Hepatocyte (in vitro differentiated cells): ENCODE measurements at regions not wholly inside any gene's neighbourhood (a gene's known extent, or its start where the extent isn't known, plus 50 kb on each side); places are given as distances from the start of the nearest gene placed in this dataset.

Experiments
- CTCF ChIP-seq: fragments of 200-600 bp; sonication (generic); IDR thresholded peaks from 2 replicates; pipeline ENCODE4 v1.5.1; 2016; ENCODE audit warnings: antibody characterized with exemption, mild to moderate bottlenecking; ENCODE audit not compliant: poor library complexity
- EZH2 ChIP-seq: fragments of 200-600 bp; sonication (generic); IDR thresholded peaks from 2 replicates; pipeline ENCODE4 v1.6.1; 2016; ENCODE audit warnings: antibody characterized with exemption, mild to moderate bottlenecking, borderline replicate concordance
- EZH2phosphoT487 ChIP-seq: fragments of 200-600 bp; sonication (generic); IDR thresholded peaks from one replicate; pipeline ENCODE4 v1.6.1; 2018; ENCODE audit warnings: antibody characterized with exemption, mild to moderate bottlenecking, low read depth, moderate library complexity; ENCODE audit not compliant: unreplicated experiment, severe bottlenecking

- TF ChIP-seq CTCF (no peak), EZH2 (no peak), EZH2phosphoT487 (no peak)
Observed at GRCh38 chr5:29939988-29940387, 1253.5 kb upstream of the CDH6 start.
